ENCODE measurements at regions not wholly inside any gene's neighbourhood (a gene's known extent, or its start where the extent isn't known, plus 50 kb on each side); places are given as distances from the start of the nearest gene placed in this dataset.

DNA sequence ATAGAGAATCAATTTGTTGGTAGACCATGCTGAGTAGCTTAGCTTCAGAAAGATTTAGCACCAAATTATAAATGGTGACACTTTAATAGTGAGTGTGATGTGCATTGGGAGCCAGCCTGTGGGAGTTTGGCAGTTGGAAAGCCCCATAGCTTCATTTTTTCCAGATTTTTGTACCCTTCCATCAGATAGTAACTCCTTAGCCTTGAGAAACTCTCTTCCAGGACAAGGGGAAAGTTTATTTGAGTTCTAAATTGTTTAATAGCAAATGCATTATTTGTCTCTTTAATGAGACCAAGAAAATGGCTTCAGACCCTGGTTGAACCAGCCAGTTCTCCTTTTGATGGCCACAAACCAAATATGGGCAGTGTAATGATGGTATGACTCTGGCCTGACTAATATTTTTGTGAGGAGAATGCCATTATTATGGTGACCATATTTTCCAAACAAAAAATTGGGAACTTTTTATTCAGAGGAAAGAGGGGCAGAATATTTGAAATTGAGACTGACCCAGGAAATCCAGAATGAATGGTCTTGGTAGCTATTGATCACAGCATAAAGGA, 49.8 kb downstream of the PLCE1 start:
- DNase-seq = no peak

DNA sequence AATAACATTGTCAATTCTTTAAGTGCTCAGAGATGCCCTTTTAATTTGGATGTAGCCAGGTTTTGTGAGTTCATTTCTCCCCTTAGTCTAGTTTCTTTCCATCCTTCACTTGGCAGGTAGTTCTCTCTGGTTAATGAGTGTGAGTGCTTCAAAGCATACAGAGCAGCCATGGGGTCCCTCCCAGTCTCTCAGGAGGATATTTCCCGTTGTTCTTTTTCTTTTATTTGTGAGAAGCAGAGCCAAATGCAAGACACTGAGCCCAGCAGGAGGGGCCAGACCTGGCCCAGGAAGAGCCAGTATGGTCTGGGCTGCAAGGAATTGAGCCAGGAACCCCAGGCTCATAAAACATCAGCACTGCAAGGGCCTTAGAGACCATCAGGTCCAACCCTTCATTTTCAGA, 52.4 kb downstream of the PLCE1 start:
- no peak for DNase-seq

DNA sequence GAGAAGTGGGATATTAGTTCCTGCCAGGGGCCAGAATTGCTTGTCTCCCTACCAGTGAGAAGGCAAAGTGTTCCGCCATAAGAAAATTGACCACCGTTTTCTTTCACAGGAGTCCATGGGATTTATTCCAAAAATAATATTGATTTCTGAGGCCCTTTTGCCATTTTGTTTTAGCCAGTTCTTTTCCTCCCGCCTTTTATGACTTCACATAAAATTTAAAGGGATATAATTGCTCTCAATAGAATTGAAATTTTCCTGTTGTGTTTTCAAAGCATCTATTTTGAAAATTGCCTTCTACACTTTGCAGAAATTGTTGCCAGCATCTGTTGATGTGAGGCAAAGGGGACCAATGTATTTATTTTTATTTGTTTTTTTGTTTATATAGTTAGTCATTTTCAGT, 53.6 kb downstream of the PLCE1 start:
- DNase-seq = no peak

DNA sequence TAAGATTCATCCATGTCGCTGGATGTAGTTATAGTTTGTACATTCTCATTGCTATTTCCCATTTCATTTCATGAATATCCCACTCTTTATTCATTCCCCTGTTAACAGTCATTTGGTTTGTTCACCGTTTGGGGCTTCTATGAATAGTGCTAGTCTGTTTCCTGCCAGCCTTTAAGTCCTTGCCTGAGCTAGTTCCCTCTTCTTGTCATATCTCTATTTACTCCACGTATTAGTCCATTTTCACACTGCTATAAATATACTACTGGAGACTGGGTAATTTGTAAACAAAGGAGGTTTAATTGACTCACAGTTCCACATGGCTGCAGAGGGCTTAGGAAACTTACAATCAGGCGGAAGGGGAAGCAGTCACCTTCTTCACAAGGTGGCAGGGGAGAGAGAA, 56.2 kb downstream of the PLCE1 start:
- DNase-seq = no peak

DNA sequence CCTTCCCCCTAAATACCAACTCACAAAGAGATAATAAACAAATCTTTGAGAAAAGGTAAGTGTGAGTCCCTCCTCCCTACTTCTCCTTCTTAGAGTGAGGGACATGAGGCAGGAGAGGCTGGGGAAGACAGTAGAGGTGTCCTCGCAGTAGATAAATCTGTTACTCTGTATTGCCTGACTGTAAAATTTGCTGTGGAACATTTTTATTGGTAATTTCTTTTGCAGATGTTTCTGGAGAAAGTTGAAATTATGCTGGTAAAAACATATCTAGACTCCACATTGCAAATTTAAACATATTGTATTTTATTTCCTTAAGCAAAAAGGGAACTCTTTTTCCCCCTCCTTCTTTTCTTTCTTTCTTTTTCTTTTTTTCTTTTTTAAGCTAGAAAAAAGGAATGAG, 58.5 kb downstream of the PLCE1 start:
- DNase-seq = no peak

DNA sequence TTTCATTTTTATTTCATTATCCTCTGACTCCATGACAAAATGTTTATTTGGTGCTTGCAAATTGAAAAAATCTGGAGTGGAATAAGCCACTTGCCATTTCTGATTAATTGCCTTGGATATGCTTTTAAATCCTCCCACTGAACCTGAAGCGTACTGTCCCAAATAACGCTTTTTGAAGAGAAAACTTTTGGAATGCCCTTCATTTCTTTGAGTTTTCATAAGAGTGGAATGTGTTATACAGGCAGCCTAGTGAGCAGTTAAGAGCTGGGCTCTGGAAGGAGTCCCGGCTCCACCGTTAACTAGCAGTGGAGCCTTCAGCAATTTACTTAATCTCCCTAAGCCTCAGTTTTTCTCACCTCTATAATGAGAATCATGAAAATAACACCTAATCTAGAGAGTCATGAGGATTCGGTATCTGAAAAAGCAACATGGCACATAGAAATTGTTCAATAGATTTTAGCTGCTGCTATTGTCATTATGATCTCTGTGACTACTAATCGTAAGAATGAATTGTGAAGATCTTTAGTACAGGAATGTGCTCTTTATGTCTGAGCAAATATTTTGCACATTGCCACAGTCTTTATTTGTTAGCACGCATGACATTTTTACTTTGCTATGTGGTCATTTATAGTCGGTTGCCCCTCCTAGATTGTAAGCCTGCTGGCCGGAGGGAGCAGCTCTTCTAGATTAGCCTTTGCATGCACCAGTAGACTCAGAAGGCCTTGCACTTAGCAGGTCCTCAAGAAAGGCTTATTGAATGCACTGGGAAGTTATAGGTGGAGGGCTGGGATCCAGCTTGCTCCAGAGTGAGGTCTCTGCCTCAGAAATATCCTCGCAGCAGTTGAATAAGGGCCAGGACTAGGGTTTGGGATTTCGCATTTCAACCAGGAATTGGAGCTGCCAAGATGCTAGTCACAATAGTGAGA, 59.4 kb downstream of the PLCE1 start:
- DNase-seq = no peak

DNA sequence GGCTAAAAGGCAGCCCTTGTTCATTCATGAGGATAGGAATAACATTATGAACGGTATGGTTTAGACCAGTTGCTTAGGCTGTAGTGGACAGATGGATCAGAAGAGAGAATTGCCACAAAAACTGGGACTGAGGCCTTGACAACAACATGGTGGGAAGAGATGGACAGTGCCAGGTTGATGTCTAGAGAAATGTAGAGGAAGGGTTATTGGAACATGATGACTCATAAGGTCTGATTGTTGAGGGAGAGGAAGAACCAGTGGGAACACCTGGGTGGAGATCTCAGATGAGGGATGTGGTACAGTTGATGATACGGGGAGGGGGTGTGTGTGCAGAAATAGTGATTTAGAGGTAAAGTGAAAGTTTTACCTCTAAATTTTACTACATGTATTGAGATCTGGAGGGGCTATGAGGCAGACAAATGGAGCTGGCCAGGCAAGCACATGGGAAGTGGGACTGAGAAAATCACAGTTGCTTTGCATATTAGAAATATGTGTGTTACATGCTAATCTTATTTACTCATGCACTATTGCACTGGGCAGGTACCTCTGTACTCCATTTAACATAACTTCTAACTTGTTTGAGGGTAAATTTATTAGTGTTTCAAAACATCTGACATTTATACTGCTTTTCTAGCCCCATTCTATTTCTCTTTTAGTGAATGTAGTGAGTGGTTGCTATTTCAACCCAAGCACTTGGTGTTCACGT, 65.6 kb downstream of the PLCE1 start:
- no peak for DNase-seq

DNA sequence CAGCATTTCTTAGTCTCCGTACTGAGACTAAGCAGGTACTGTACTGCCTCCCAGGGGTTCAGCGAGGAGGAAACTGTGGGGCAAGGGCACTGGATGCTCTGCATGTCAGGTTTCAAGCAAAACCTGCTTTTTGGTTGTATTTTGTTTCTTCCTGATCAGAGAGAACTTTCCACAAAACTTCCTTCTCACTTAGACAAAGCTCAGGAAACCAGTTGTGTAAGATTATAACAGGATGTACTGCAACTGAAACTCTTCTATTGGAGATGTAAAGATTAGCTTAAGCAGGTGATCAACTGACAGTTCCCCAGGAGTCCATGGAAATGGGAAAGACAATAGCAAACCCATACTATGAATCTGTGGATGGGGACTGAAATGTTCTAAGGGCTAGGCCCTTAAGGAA, 67.3 kb downstream of the PLCE1 start:
- no peak for DNase-seq

DNA sequence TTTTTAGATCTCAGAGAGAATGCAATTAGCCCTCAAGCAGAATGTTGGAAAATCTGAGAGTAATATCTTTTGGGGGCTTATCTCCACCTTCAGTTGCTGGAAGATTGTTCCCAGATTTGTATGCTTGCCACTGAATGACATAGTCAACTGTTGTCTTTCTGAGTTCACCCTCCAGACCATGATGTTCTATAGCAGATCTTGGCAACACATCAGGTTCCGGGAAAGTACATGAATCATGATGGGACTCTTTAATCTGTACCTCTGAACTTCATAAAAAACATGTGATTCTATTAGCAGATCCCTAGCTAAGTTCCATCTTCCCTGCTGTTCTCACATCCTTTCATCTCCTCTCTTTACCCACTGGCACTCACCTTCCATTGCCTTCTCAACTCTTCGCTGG, 68.9 kb downstream of the PLCE1 start:
- no peak for DNase-seq

DNA sequence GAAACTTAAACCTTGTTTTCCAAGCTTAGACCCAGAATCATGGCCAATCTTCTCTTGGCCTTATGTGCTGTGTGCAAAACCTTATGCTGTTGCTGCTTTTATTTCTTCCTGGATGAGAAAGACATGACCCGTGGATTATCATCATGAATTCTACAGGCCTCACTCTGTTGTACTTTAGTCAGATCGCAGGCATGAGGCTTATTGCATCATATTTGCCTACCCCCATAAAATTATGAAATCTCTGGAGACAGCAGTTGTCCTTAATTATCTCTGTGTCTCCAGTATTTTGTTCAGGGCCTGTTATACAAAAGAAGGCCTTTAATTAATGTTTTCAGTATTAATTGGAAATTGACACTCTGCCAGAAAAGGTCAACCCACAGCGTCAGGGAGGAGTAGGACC, 71.6 kb downstream of the PLCE1 start:
- DNase-seq = no peak

DNA sequence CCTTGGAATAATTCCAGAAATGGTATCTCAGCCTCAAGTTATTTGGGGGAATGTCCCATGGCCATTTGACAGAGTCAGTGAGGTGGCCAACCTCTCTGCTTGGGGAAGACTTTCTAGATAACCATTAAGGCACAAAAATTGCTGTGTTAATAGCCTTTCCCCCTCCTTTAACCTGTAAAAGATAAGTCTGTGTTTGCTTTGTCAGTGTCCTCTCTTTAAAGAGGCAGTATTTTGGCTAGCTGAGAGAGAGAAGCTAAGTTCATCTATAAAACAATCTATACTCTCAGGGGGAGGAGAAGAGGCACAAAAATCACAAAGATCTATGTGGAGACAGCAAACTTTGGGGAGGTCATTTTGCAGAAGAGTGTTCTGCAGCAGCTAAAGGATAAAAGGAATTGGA, 72.1 kb downstream of the PLCE1 start:
- no peak for DNase-seq

DNA sequence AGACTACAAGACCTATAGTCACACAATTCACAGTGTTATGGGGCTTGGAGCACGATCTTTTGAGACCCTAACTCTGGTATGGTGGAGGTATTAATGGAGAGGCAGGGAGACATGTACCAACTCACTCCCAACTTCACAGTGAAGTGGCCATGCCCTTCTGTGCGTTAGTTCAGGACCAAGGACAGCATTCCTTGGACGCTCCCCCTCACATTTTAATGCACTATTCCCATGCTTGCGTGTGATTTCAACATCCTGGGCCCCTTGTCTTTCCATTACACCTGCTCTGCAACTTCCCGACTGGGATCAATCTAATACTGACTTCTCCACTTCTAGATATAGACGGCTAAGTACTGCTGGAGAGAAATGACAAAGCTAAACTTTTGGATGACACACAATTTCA, 72.7 kb downstream of the PLCE1 start:
- no peak for DNase-seq

DNA sequence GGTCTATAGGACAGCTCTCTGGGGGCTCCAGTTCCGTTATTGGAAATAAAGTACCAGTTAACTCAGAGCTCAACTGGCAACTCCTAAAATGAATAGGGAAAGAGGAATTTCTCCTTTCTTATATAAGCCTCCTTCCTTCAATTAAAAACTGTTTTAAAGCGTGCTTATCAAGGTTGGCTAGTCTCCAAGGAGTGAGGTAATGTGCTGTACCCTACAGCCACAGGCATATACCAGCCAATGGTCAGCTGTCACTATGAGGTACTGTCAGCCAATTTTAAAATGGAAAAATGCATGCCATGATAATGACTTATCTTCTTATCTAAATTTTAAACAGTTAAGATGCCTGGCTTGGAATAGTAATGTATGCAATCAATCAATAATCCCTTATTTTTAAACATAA, 76.2 kb downstream of the PLCE1 start:
- no peak for DNase-seq

DNA sequence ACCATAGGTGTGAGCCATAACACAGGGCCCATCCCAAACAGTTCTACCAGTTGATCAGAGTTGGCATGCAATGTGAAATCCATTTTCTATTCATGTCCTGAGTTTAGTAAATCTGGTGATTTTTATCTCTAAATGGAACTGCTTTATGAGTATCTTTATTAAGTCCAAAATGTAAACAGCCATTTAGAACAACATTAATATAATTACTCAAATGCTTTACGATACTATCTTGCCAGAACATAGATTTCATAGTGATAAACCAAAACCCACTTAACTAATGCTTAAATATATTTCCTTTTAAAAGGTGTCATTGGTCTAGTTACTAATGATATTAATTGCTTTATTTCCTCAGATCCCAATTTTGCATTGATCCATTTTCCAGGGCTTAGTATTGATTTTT, 80.7 kb downstream of the PLCE1 start:
- no peak for DNase-seq

DNA sequence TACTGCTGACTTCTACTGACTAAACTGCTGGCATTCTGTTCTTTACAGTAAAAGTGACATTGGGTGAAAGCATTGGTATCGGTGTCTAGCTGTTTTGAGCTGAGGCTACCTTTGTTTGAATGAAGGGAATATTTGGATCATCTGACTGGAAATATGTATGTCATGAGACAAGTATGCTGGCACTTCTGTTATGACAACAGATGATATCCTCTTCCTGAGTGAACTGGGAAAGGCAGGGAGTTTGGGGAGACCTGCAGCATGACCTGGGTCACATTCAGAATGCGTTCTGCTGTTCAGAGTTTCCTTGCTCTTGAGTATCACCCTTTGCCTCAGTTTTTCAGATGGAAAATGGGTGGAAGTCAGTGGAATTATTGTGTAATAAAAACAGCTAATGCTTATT, 81.8 kb downstream of the PLCE1 start:
- no peak for DNase-seq

DNA sequence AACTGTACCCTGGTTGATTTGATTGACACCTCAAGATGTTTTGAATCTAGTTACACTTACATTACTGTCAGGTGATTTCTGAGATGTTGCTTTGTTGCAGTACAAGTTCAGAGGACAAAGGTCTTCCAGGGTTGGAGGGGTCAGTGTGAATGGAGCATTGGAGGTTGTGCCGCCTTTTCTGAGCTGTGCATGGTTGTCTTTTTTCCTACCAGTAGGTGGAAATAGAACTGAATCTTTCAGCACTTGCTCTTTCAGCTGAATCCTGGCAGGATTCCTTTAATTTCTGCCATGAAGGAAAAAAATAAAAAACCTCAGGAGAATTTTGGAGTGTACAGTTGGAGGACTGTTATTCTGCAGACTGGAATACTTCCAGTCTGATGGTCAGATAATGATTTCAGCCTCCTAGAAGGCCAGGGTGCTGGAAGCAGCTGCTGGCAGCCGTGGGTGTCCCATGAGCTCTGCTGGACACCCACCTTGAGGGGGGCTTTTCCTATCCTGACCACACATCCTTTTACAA, 82.7 kb downstream of the PLCE1 start:
- no peak for DNase-seq

DNA sequence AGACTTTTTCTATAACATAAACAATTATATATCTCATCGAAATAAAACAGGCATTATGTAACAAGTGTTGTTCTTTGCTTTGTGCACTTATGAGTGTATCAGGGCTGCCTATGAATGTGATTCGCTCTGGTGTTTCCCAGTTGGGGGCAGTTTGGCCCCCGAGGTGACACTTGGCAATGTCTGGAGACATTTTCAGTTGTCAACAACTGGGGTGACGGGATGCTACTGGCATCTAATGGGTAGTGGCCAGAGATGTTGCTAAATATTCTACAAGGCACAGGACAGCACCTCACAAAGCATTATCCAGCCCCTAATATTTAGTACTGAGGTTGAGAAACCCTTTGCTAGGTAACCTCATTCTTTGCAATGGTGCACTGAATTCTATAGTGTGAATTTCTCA, 83.3 kb downstream of the PLCE1 start:
- DNase-seq = no peak

DNA sequence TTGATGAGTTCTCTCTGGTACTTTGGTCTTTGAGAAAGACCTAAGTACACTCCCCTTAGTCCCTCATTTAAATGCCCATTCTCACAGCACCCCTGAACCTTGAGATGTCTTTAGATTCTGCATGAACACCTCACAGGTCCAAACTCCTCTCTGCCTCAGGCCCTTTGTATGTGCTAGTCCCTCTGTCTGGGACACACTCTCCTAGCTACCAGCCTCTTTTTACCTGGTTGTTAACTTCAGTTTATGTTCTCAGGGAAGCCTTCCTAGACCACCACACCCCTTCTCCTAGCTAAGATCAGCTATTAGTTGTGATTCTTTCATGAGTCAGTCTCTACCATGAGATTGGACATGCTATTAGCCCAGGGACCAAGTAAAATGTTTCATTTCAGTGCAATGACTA, 86.4 kb downstream of the PLCE1 start:
- DNase-seq = no peak

DNA sequence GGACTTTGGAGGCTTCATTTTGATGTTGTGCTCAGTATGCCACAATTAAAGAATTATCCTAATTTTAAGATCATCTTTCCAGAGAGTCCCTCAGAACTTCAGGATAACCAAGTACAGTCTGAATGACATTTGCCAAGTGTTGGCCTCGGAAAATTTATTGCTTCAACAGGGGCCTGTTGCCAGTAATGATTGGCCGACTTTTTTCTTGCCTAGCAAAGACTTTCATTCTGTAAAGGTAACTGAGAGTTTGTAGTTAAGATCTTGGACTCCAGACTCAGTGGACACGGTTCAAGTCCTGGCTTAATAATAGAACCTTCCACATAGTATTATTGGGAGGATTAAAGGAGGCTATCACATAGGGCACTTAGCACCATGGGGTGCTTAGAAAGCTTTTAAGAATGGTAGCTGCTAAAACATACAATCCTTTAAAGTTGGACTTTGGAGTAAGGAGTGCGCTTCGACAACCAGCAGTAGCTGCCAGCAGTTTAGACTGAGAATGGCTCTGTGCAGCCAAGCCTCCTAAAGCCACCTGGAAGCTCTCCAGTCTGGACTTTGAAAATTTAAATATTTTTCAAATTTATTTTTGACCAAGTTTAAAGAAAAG, 90.0 kb downstream of the PLCE1 start:
- no peak for DNase-seq

DNA sequence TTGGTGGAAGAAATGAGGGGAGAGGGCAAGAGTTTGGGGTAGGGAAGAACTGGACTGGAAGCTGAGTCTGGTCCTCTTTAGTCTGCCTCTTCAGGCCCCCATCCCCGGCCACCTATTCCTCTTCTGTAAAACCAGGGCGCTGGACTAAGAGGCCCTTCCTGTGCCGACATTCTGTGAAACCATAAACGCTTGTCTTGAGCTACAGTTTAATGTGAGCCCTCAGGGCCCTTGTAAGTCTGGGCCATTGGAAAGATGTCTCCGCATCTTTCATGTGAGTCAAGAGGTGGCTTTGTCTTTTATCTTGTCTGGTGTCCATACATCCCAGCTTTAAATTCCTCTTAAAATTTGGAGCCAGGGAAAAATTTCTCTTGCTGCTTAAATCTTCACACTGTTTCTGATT, 90.6 kb downstream of the PLCE1 start:
- no peak for DNase-seq

DNA sequence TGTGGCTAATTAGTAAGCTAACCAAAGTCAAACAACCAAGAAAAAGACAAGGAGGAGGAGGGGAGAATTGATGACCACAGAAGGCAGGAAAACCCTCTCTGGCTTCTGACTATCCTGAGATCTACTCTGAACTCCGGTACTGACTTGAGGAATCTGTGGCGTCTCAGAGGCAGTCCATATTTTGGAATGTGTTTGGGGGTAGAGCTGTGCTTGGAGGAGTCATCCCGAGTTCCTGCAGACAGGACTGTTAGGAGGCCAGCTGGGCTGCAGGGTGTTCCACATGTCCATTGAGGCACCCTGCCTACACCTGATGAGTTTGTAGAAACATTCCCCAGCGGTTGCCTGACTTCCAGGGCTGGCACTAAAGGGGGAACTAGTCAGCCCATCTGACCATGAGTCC, 91.6 kb downstream of the PLCE1 start:
- no peak for DNase-seq

DNA sequence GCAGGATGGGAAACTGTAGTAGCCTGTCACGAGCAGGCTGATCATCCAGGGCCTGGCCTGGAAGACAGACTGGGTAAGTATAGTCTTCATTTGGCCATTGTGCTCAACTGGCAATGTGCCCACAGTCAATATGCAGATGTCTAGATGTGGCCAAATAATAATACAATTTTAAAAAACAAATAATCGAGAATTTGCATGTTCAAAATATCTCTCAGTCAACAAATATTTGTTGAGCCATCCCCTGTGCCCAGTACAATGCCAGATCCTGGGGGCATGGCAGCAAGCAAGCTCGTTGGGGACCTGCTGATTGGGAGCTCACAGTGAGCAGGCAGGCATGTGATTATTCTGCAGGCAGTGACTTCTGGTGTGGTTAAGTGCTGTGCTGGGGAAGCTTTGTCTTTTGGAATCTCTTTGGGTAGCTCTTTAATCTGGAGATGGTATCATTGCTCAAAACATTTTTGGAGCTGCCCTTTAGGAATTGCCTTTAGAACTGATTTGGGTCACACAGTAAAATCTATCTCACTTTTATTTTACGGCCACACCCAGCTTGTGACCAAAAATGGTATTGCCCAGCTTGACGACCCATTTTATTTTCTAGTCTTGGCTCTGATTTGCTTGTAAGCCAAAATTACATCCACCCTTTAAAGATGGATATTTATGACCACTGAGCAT, 92.2 kb downstream of the PLCE1 start:
- no peak for DNase-seq

DNA sequence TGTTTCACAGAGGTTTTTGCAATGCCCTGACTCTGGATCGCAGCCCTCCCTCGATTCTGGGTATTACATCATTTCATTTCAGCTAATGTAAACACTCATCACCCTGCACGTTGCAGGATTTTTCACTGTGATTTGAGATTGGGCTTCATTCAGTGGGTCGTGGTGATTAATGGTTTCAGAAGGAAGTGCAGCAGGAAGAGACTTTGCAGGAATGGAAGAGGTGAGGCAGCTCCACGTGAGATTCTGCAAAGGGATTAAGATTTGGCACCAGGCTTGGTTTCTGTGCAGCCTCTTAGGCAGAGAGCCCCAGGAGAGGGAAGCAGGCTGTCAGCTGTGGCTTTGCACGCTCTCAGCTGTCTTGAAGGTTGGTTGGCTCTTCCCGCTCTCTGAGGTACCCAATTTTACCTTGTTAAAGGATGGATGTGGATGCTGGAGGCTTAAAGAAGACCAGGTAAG, 95.2 kb downstream of the PLCE1 start:
- no peak for DNase-seq

Data from NCI-H748 treated with DMSO at 0.1 percent for 48 hours (cell line).